BE2C (cell line): ENCODE measurements at regions not wholly inside any gene's neighbourhood (a gene's known extent, or its start where the extent isn't known, plus 50 kb on each side); places are given as distances from the start of the nearest gene placed in this dataset.
A peak's percentile ranks its signal among the peaks of the same experiment; 100 is the strongest.

Source experiments
- DNase-seq: peaks from one replicate; pipeline ENCODE4 v3.0.0-alpha.2; 2020
- H3K27me3 ChIP-seq: fragments of 250-450 bp; sonication (Bioruptor Pico); 2 replicates; pipeline ENCODE4 v1.5.1; 2020; ENCODE audit warnings: mild to moderate bottlenecking
- H3K36me3 ChIP-seq: fragments of 250-450 bp; sonication (Bioruptor Pico); 2 replicates; pipeline ENCODE4 v1.5.1; 2020; ENCODE audit warnings: mild to moderate bottlenecking
- H3K4me1 ChIP-seq: fragments of 250-450 bp; sonication (Bioruptor Pico); 2 replicates; pipeline ENCODE4 v1.5.1; 2020
- H3K4me3 ChIP-seq: 2 replicates; pipeline ENCODE4 v1.5.1; 2011; ENCODE audit warnings: low read depth, low read length
- H3K9me3 ChIP-seq: fragments of 250-450 bp; sonication (Bioruptor Pico); 2 replicates; pipeline ENCODE4 v1.5.1; 2020
- CTCF ChIP-seq: IDR thresholded peaks from 2 replicates; pipeline ENCODE4 v1.5.1; 2012; ENCODE audit warnings: mild to moderate bottlenecking, low read depth, low read length

GRCh38 chr17:77772899-77773358 is 185.6 kb upstream of the TNRC6C start:
- Histone ChIP-seq H3K4me1 (peaks cover 26% of the 10 kb centered on the region), H3K9me3 (no peaks in the 10 kb centered on the region; the same call in 1 of the 2 replicates), H3K27me3 (no peaks in the 10 kb centered on the region), H3K36me3 (no peaks in the 10 kb centered on the region), H3K4me3 (no peak overlapping the region)
- peak; percentile 23; the same call in 1 of the 2 replicates for TF ChIP-seq CTCF
- DNase-seq, result peak; percentile 34

- no peaks in the 10 kb centered on the region for H3K27me3 ChIP-seq
- TF ChIP-seq CTCF, result no peak
- H3K36me3 ChIP-seq, result no peaks in the 10 kb centered on the region
- no peak overlapping the region for H3K4me3 ChIP-seq
- H3K4me1 ChIP-seq, result peaks cover 31% of the 10 kb centered on the region
- DNase-seq, result no peak
- H3K9me3 ChIP-seq, result no peaks in the 10 kb centered on the region; the same call in 1 of the 2 replicates
Measured at GRCh38 chr17:77774182-77774581, 184.3 kb upstream of the TNRC6C start.

GRCh38 chr17:77778636-77779489 is 179.6 kb upstream of the TNRC6C start:
- Histone ChIP-seq H3K9me3 (no peaks in the 10 kb centered on the region), H3K36me3 (no peaks in the 10 kb centered on the region), H3K4me3 (peak overlapping the region; percentile 8), H3K4me1 (peaks cover 33% of the 10 kb centered on the region), H3K27me3 (no peaks in the 10 kb centered on the region)
- peak; percentile 28 for DNase-seq
- no peak for TF ChIP-seq CTCF

- H3K27me3 ChIP-seq, result no peaks in the 10 kb centered on the region
- peaks cover 29% of the 10 kb centered on the region for H3K4me1 ChIP-seq
- DNase-seq, result peak; percentile 95
- TF ChIP-seq CTCF, result no peak
- no peaks in the 10 kb centered on the region for H3K36me3 ChIP-seq
- peak overlapping the region; percentile 8 for H3K4me3 ChIP-seq
- H3K9me3 ChIP-seq, result no peaks in the 10 kb centered on the region
Measured at GRCh38 chr17:77779711-77780539, 178.6 kb upstream of the TNRC6C start.

- no peak for TF ChIP-seq CTCF
- no peaks in the 10 kb centered on the region for H3K9me3 ChIP-seq
- H3K27me3 ChIP-seq, result no peaks in the 10 kb centered on the region
- H3K4me3 ChIP-seq, result no peak overlapping the region
- no peaks in the 10 kb centered on the region for H3K36me3 ChIP-seq
- DNase-seq, result no peak
- H3K4me1 ChIP-seq, result peaks cover 29% of the 10 kb centered on the region
Measured at GRCh38 chr17:77781536-77781935, 177.0 kb upstream of the TNRC6C start.
